GM12878 (cell line): ENCODE measurements at regions not wholly inside any gene's neighbourhood (a gene's known extent, or its start where the extent isn't known, plus 50 kb on each side); places are given as distances from the start of the nearest gene placed in this dataset.

Experiments used
- ATAC-seq: fragments of 200-7000 bp; cut with Tn5 transposase; 3 replicates; pipeline ENCODE4 v1.9.1; 2020; ENCODE audit warnings: mild to moderate bottlenecking, moderate library complexity
- BruUV-seq: library from RNA; stranded (reverse); fragments of 400-500 nt; replicated peaks from 2 replicates; lab custom pipeline; 2021; lab: Mats Ljungman, UMichigan
- CTCF ChIA-PET: fragments of 300-600 bp; sonication (Branson Sonifier 250); formaldehyde crosslinking; extraction: SDS; loops from one replicate; lab custom pipeline; 2021; ENCODE audit warnings: inconsistent platforms; lab: Yijun Ruan, JAX
- POLR2A ChIA-PET: fragments of 350-600 bp; formaldehyde crosslinking; extraction: SDS; loops from one replicate; lab custom pipeline; 2021; ENCODE audit warnings: inconsistent platforms; lab: Charles Lee
- RAD21 ChIA-PET: fragments of 300-600 bp; sonication (Branson Sonifier 250); formaldehyde crosslinking; loops from one replicate; lab custom pipeline; 2023; ENCODE audit warnings: antibody characterized with exemption; ENCODE audit not compliant: unreplicated experiment; lab: Charles Lee
- SMC1A ChIA-PET: fragments of 300-600 bp; sonication (Branson Sonifier 250); formaldehyde crosslinking; loops from one replicate; lab custom pipeline; 2023; ENCODE audit not compliant: unreplicated experiment, uncharacterized antibody; lab: Charles Lee
- DNase-seq: peaks from one replicate; pipeline ENCODE4 v3.0.0-alpha.2; 2011; ENCODE audit warnings: low read depth, low spot score
- FAIRE-seq: peaks from 3 replicates; lab custom pipeline; 2011; peaks lifted over from hg19 to GRCh38; lab: Jason Lieb, UNC
- H2AFZ ChIP-seq: 2 replicates; pipeline ENCODE4 v1.6.0; 2011; ENCODE audit warnings: low read depth, low read length, control low read depth; ENCODE audit not compliant: control insufficient read depth
- H3K27ac ChIP-seq: 2 replicates; pipeline ENCODE4 v1.5.1; 2011; ENCODE audit warnings: control low read depth; ENCODE audit not compliant: control insufficient read depth, insufficient read depth
- H3K27me3 ChIP-seq, 2 experiments: replicated peaks in 1 of 2; 2 replicates each; pipeline versions ENCODE4 v1.6.0 to v1.6.1; 2011; ENCODE audit warnings: low read length in 1 of 2; ENCODE audit not compliant: control insufficient read depth in 2 of 2, insufficient read depth in 2 of 2
- H3K36me3 ChIP-seq, 2 experiments: 2 replicates each; pipeline ENCODE4 v1.5.1; 2011; ENCODE audit warnings: low read length in 1 of 2; ENCODE audit not compliant: control insufficient read depth in 2 of 2, insufficient read depth in 2 of 2
- H3K4me1 ChIP-seq: 2 replicates; pipeline ENCODE4 v1.6.1; 2011; ENCODE audit warnings: mild to moderate bottlenecking, low read length, moderate library complexity, mixed read lengths; ENCODE audit not compliant: control insufficient read depth, insufficient read depth
- H3K4me2 ChIP-seq: 2 replicates; pipeline ENCODE4 v1.6.0; 2011; ENCODE audit warnings: control low read depth; ENCODE audit not compliant: control insufficient read depth, insufficient read depth
- H3K4me3 ChIP-seq: fragments of 200-600 bp; sonication (generic); 2 replicates; pipeline ENCODE4 v1.5.1; 2016
- H3K79me2 ChIP-seq: 2 replicates; pipeline ENCODE4 v1.6.0; 2011; ENCODE audit warnings: low read length; ENCODE audit not compliant: control insufficient read depth, insufficient read depth
- H3K9ac ChIP-seq: 2 replicates; pipeline ENCODE4 v1.8.0; 2011; ENCODE audit warnings: low read length, control low read depth, mixed read lengths; ENCODE audit not compliant: control insufficient read depth, insufficient read depth
- H3K9me3 ChIP-seq: replicated peaks from 3 replicates; pipeline ENCODE4 v1.5.1; 2011; ENCODE audit warnings: mild to moderate bottlenecking, low read length; ENCODE audit not compliant: control insufficient read depth, insufficient read depth
- H4K20me1 ChIP-seq: 2 replicates; pipeline ENCODE4 v1.6.0; 2011; ENCODE audit not compliant: control insufficient read depth, insufficient read depth
- ASH2L ChIP-seq: fragments of 300-600, 200-600 bp; sonication (generic); IDR thresholded peaks from 2 replicates; pipeline ENCODE4 v1.6.1; 2017; ENCODE audit warnings: low read depth, mild to moderate bottlenecking, borderline replicate concordance
- BACH1 ChIP-seq: fragments of 450-650 bp; IDR thresholded peaks from 2 replicates; pipeline ENCODE4 v1.6.1; 2017; ENCODE audit warnings: mild to moderate bottlenecking, borderline replicate concordance
- EED ChIP-seq: sonication (generic); IDR thresholded peaks from 2 replicates; pipeline ENCODE4 v1.6.1; 2016; ENCODE audit warnings: antibody characterized with exemption, low read depth
- FOXM1 ChIP-seq: IDR thresholded peaks from 2 replicates; pipeline ENCODE4 v1.6.1; 2012; ENCODE audit warnings: low read depth, mild to moderate bottlenecking, inconsistent platforms, low read length, moderate library complexity
- MEF2A ChIP-seq: IDR thresholded peaks from 2 replicates; pipeline ENCODE4 v1.6.1; 2011; ENCODE audit warnings: low read depth, mild to moderate bottlenecking, low read length, moderate library complexity; ENCODE audit not compliant: insufficient read depth
- MYC ChIP-seq: IDR thresholded peaks from 2 replicates; pipeline ENCODE4 v1.6.1; 2011; ENCODE audit warnings: mild to moderate bottlenecking, low read length, moderate library complexity, inconsistent platforms; ENCODE audit not compliant: insufficient read depth, insufficient replicate concordance, insufficient read length, severe bottlenecking
- NBN ChIP-seq: fragments of 450-650 bp; IDR thresholded peaks from 2 replicates; pipeline ENCODE4 v1.6.1; 2016
- NR2C1 ChIP-seq: fragments of 450-650 bp; IDR thresholded peaks from 2 replicates; pipeline ENCODE4 v1.6.1; 2017; ENCODE audit warnings: antibody characterized with exemption, mild to moderate bottlenecking, moderate library complexity
- NR2F1 ChIP-seq: fragments of 450-650 bp; conservative IDR thresholded peaks from 2 replicates; pipeline ENCODE4 v1.6.1; 2017; ENCODE audit warnings: mild to moderate bottlenecking
- WGBS: methylation state at CpG from one replicate; pipeline ENCODE4 v1.1.6; 2016; ENCODE audit warnings: low lambda C conversion rate; ENCODE audit not compliant: insufficient replicate concordance, insufficient coverage; ENCODE audit errors: missing lambda C conversion rate; 5-methylcytosine and 5-hydroxymethylcytosine counted together
- in situ Hi-C: fragments of 300-500 bp; cut with MboI; formaldehyde crosslinking; loops from 9 replicates; pipeline ENCODE4 v1.14.3; 2018; ENCODE audit warnings: mixed read lengths
- intact Hi-C: fragments of 100-400 bp; cut with micrococcal nuclease; formaldehyde crosslinking; loops from one replicate; pipeline ENCODE4 v1.14.2; 2022; ENCODE audit not compliant: unreplicated experiment
- TF ChIP-seq, protein P1 (sequence below): IDR thresholded peaks from 2 replicates; pipeline ENCODE4 v1.6.1; 2012; ENCODE audit warnings: improper control_type of control experiment, low read depth, low read length; ENCODE audit not compliant: insufficient replicate concordance

DNA sequence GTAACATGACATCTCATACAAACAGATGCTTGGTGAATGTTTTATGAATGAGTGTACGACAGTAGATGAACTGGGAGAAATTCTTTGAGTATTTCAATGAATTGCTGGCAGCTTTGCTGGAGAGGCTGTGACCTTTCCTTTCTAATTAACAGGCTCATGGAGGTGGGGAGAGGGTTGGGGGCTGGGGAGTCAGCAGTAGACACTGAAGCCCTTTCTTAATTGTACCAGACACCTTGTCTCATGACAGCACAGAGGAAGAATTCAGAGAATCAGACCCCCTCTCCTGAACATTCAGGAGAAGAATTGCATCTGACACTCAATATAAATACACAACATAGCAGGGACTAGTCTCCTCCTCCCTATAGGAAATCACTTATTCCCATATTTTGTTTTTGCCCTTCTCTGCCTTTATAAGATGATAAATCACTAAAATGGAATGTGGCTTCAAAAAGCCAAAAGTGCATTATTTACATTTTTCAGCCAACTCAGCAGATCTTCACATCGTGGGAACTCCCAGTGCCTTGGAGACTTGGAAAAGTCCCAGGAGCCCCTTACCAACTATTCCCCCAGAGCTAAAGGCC is 66.2 kb upstream of the TPM1 start:
- no peaks in the 10 kb centered on the region for H3K9me3 ChIP-seq

More for the DNA sequence above, 66.2 kb upstream of the TPM1 start:
- DNase-seq (no peak), ATAC-seq (no peak), FAIRE-seq (no peak)
- RAD21 ChIA-PET: no interaction called here
- H3K27me3 ChIP-seq: no peaks in the 10 kb centered on the region
- H3K27ac ChIP-seq: no peak overlapping the region
- SMC1A ChIA-PET: no interaction called here
- H3K79me2 ChIP-seq: no peaks in the 10 kb centered on the region
- H3K4me2 ChIP-seq: no peak overlapping the region
- BruUV-seq: no TSS peak
- in situ Hi-C loops (no loop called here), intact Hi-C loops (no loop called here)
- H3K9ac ChIP-seq: no peak overlapping the region
- H3K36me3 ChIP-seq: no peaks in the 10 kb centered on the region
- CTCF ChIA-PET: no interaction called here
- no peak overlapping the region for H2AFZ ChIP-seq
- 0% methylated on average over 2 of the region's 2 CpGs for WGBS
- no peaks in the 10 kb centered on the region for H3K4me1 ChIP-seq
- TF ChIP-seq ASH2L (no peak), NR2F1 (no peak), MEF2A (no peak), MYC (no peak), BACH1 (no peak), EED (no peak), NBN (no peak), FOXM1 (no peak), NR2C1 (no peak)
- TF ChIP-seq, protein P1, sequence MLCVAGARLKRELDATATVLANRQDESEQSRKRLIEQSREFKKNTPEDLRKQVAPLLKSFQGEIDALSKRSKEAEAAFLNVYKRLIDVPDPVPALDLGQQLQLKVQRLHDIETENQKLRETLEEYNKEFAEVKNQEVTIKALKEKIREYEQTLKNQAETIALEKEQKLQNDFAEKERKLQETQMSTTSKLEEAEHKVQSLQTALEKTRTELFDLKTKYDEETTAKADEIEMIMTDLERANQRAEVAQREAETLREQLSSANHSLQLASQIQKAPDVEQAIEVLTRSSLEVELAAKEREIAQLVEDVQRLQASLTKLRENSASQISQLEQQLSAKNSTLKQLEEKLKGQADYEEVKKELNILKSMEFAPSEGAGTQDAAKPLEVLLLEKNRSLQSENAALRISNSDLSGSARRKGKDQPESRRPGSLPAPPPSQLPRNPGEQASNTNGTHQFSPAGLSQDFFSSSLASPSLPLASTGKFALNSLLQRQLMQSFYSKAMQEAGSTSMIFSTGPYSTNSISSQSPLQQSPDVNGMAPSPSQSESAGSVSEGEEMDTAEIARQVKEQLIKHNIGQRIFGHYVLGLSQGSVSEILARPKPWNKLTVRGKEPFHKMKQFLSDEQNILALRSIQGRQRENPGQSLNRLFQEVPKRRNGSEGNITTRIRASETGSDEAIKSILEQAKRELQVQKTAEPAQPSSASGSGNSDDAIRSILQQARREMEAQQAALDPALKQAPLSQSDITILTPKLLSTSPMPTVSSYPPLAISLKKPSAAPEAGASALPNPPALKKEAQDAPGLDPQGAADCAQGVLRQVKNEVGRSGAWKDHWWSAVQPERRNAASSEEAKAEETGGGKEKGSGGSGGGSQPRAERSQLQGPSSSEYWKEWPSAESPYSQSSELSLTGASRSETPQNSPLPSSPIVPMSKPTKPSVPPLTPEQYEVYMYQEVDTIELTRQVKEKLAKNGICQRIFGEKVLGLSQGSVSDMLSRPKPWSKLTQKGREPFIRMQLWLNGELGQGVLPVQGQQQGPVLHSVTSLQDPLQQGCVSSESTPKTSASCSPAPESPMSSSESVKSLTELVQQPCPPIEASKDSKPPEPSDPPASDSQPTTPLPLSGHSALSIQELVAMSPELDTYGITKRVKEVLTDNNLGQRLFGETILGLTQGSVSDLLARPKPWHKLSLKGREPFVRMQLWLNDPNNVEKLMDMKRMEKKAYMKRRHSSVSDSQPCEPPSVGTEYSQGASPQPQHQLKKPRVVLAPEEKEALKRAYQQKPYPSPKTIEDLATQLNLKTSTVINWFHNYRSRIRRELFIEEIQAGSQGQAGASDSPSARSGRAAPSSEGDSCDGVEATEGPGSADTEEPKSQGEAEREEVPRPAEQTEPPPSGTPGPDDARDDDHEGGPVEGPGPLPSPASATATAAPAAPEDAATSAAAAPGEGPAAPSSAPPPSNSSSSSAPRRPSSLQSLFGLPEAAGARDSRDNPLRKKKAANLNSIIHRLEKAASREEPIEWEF: no peak
- H4K20me1 ChIP-seq: no peaks in the 10 kb centered on the region
- POLR2A ChIA-PET: no interaction called here
- no peak overlapping the region for H3K4me3 ChIP-seq
